HG03558 (cell line): ENCODE measurements at regions not wholly inside any gene's neighbourhood (a gene's known extent, or its start where the extent isn't known, plus 50 kb on each side); places are given as distances from the start of the nearest gene placed in this dataset.
"Not testable (repeated sequence)": the region's sequence is repeated elsewhere in the genome, so short reads cannot be mapped to it uniquely, and the experiment has no call there.

Source experiments
- ATAC-seq: cut with Tn5 transposase; IDR thresholded peaks from one replicate; pipeline ENCODE4 v1.9.1; 2021; ENCODE audit warnings: moderate number of reproducible peaks; ENCODE audit not compliant: unreplicated experiment; ENCODE audit errors: extremely low read depth

DNA sequence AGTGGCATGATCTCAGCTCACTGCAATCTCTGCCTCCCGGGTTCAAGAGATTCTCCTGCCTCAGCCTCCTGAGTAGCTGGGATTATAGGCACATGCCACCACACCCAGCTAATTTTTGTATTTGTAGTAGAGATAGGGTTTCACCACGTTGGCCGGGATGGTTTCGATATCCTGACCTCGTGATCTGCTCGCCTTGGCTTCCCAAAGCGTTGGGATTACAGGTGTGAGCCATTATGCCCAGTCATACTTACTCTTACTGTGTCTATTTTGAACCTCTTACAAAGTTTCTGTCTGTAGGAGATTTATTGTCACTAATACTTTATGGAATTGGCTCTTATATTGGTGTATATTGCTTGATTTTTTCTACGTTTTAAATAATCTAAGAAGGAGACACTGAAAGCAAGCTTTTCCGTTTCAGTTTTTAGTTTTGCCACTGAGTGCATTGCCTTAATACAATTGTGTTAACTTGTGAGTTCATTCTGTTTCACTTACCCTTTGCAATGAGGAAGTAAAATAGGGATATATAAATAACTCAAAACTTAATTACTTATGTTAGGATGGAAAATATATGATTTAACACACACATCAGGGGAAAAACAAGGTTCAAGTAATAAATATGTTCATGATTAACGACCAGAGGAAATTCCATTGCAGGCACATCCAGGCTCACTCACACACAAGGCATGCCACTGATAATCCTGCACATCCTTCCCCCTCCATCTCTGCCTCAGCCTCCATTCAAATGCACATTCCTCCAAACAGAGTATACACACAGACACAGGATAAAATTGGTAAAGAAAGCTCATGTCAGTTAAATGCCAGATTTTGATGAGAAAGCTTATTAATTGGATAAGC lies 279.3 kb upstream of the RASGRP1 start:
- ATAC-seq = no peak

DNA sequence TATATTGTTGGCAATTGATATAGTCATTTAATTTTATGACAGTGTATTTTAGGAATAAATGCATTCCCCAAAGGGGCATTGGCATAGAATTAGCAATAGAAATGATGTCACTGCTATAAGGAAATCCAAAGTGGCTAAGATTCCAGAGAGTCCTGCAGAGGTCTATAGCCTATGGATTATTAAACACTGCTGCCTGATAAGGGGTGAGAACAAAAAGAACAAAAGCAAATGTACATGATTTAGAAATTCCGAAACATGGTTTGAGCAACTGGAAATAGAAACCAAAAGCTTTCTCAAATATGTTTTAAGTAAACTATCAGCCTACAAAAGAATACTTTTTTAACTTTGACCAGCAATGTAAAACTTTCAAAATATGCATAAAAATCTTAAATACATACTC lies 280.1 kb upstream of the RASGRP1 start:
- no peak for ATAC-seq

DNA sequence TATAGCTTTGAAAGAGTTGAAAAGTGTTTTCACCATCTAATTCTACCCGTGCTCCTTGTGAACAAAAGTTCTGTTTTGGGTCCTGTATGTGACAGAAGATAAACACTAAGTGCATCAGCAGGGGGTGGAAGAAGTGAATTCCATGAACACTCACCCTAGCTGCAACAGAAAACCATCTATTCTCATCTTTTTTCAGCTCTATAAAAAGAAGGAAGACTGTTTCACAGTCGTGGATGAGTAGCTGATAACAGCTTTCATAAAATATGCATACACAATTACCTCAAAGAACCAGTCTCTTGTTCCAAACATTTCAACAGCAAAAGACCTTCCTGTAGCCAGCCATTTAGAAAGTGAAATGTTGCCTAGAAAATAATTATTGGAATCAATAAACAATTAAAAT lies 281.7 kb upstream of the RASGRP1 start:
- ATAC-seq = no peak

DNA sequence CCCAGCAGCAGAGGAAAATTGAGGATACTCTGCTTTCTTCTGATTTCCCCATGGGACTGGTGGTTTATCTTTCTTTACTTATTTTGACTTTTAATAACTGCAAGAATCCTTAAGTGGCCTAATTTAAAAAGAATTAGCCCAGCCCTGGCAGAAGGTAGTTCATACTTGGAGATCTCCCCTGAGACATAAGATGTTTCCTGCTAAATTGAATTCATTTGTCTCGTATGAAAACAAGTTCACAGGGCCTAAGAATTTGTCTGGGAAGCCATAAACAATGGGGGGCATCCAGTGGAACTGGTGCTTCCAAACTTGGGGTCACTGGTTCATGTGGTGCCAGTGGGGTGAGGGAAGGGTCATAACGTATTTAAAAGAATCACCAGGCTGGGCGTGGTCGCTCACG lies 283.1 kb upstream of the RASGRP1 start:
- no peak for ATAC-seq

DNA sequence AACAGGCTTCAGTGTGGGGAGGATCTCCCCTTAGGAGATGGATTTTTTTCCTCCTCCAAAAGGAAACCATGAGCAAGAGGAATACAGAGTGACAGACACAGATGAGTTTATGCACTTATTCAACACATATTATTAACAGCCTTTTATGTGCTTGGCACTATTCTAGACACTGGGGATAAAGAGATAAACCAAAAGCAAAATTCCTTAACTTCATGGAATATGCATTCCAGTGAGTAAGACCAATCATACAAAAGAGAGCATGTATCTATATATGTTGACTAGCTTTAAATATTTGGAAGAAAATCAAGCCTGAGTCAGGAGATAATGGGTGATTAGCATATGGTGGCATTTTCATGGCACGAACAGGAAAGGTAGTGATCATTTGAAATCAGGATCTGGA lies 284.4 kb upstream of the RASGRP1 start:
- ATAC-seq = no peak

DNA sequence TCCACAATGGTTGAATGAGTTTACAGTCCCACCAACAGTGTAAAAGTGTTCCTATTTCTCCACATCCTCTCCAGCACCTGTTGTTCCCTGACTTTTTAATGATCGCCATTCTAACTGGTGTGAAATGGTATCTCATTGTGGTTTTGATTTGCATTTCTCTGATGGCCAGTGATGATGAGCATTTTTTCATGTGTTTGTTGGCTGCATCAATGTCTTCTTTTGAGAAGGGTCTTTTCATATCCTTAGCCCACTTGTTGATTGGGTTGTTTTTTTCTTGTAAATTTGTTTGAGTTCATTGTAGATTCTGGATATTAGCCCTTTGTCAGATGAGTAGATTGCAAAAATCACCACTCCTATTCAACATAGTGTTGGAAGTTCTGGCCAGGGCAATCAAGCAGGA lies 287.6 kb upstream of the RASGRP1 start:
- ATAC-seq = not testable (repeated sequence)

DNA sequence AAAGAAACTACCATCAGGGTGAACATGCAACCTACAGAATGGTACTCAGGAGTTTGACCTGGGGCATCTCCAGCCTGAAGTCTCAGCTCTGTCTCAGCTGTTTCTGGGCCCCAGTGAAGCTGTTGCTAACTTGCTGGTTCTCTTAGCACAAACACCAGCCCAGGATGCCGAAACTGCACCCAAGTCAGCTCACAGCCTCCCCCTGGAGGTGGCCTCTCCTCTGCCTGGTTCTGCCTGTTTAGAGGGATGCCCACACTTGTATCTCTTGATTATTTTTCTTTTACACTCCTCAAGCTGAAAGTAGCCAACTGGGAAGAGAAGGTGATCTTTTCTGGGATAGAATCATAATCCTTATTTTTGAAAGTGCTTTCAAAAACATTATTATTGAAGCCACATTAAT lies 289.0 kb upstream of the RASGRP1 start:
- ATAC-seq = no peak

DNA sequence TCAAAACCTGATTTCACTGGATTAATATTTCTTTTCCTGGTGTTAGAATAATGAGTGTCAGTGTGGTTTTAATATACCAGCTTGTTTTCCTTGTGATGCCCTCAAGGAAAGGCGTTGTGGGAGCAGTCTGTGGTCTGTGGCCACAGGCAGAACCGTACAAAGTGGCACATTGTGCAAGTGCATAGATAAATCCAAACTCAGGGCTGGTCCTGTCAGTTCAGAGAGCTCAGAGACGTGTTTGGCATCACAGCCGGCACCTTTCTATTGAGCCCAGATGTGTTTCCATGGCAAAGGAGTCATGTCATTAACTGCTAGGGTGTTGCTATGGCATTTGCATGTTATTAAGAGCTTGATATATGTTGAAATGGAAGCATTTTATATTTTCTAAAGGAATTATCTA lies 289.9 kb upstream of the RASGRP1 start:
- no peak for ATAC-seq

DNA sequence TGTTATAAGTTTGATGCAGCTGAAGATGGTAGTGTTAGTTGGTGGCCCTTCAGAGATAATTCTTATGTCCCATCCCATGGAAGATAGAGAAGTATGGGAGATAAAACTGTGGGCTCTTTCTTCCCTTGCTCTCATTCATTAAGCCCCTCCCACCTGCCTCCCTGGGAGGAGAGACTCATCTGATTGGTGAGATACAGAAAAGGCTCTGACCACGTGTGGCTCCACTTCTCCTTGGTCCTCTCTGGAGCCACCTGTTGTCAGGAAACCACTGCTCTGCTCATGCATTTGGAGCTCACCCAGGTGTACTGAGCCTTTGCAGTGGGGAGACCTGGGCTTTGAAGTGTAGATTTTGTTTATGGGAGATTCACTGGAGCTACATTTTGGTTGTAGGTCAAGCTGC lies 293.2 kb upstream of the RASGRP1 start:
- ATAC-seq = no peak

DNA sequence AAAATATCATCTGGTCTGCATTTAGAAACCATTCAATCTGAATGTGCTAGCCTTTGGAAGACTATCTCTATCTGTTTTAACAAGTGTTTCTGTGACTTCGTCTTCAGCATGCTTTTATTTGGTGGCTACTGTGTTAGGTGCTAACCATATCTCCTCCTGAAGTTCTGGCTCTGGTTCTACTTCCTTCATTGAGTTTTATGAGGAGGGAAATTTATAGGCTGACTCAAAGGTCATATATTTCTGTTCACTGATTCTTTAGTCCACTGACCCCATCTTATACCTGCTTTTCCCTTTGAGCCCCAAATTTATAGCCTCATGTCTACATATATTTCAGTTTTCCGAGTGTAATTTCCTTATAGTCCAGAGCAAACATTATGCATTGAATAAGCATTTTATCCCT lies 295.0 kb upstream of the RASGRP1 start:
- ATAC-seq = no peak

DNA sequence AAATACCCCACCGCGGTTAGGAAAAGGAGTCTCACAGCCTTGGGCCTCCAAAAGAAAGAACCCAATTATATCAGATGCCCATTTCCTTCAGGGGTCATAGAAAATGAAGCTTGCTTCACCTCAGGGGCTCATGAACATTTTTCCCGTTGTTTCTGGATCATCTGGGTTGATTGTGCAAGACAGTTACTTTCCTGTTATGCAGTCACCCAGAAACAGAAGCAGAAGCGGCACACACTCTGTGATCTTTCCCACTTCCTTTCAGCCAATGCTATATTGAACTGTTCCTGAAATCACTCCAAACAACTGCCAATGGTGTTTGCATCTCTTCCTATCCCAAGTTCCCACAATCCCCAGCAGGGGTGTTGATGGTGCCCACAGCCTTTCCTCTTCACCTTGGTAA lies 295.6 kb upstream of the RASGRP1 start:
- no peak for ATAC-seq

DNA sequence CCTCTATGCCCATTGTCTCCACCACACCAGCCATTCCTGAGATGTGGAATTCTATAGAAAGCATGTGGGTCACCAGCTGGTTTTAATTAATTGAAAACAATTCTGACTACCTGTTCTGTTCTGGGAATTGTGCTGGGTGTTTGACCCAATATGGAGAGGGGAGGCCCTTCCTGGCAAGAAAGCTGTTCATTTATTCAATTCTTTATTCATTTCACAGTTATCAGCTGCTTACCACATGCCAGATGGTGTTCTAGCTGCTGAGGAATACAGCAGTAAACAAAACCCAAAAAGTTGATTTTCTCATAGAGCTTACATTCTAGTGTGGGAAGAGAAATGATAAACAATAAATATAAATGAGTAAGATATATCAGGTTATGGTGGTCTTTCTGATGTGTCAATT lies 296.1 kb upstream of the RASGRP1 start:
- no peak for ATAC-seq

DNA sequence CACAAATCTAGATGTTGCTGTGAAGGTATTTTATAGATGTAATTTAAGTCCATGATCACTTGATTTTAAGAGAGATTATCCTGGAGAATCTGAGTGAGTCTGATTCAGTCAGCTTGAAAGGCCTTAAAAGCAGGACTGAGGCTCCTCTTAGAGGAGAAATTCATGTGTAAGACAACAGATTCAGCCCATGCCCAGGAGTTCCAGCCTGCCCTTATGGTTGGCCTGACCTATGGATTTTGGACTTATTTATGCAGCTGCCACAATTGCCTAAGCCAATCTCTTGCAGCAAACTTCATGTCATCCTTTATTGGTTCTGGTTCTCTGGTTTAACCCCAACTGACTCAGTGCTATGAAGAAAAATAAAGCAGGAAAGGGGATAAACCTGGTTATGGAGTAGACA lies 296.5 kb upstream of the RASGRP1 start:
- no peak for ATAC-seq

DNA sequence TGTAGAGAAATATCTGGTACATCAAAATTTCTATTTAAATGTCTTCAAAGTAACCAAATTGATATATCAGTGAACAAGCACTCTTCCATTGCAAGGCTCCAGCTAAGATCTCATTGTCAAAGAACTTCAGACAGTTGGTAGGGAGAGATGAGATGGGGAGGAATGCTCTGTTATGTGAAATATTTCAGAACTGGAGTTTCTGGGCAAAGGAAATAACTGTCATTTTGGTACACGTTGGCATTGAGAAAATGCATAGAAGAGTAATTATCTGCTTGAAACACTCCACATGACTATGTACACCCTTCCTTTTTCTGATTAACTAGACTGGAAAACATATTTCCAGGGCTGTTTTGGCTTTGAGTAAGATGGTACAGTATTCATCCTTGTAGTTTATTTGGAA lies 297.5 kb upstream of the RASGRP1 start:
- no peak for ATAC-seq

DNA sequence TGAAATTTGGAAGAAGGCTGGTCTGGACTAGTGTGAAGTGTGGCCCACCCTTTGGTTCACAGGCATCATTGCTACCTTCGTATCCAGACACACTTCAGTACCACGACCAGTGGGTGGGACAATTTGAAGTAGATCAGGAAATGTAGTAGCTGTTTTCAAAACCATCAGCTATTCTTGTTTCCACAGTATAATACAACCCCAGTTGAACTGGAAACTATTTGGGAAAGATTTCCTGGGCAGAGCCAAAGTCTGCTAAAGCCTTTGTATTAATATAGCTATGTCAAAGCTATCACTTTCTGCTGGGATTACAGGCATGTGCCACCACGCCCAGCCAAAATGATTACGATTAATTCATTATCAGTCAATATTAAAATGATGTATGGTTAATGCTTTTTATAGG lies 298.8 kb upstream of the RASGRP1 start:
- ATAC-seq = no peak

DNA sequence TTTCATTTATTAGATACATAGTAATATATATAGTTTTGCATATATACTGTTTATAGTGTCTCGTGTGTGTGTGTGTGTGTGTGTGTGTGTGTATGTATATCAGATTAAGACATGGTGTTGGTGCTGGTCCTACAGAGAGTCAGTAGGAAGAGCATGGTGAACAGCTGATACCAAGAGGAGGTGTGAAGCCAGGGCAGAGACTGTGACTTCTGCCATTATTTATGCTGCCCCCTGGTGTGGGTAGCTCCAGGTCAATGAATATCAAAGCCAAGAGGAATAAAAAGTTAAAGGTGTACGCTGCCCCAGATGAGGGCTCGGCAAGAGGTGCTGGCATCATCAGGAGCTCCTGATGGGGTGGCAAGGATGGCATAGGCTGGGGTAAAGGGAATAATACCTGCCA lies 299.5 kb upstream of the RASGRP1 start:
- ATAC-seq = no peak

DNA sequence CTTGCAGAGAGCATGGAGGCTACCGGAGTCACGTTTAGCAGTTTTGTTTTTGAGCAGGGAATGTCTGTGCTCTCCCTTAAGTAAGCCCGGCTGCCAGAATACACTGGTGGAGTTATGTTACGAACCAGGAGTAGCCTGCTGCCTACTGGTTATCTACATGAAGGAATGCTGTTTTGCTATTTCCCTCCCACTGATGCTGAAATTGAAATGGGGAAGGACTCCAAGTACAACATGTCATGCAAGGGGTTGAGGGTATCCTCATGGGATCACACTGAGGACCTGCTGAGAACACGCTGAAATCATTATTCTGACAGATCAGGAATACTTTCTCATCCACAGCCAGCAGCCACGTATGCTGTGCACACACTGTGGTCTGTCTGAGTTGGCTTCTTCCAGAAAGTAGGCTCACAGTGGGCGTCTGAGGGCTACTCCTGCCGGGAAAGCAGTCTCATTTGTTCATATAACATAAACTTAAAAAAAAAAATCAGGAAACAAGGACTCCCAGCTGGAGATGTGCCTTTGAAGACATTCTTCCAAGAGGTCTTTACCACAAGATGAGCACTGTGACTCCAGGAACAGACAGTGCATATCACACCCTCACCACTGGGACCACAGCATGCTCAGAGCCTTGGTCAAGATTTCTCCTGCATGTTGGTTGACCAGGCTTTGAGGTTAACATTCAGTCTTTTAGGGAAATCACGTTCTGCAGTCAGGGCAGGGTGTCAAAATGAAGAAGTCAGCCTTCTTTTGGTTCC lies 300.4 kb upstream of the RASGRP1 start:
- no peak for ATAC-seq

DNA sequence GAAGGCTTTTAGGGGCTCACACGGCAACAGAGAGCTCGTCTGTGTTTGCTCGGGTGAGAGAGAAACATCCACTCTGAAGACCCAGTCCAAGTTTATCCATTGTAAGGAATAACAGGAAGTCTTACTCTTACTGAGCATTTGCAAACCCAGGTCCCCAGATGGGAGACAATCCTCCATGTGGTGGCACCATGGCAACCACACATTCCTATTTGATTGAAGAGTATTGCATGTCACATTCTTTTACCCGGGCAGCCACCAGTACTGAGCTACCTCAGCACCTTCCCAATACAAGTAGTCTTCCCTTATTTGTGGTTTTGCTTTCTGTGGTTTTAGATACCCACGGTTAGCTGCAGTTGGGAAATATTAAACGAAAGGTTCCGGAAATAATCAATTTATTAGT lies 302.9 kb upstream of the RASGRP1 start:
- no peak for ATAC-seq

DNA sequence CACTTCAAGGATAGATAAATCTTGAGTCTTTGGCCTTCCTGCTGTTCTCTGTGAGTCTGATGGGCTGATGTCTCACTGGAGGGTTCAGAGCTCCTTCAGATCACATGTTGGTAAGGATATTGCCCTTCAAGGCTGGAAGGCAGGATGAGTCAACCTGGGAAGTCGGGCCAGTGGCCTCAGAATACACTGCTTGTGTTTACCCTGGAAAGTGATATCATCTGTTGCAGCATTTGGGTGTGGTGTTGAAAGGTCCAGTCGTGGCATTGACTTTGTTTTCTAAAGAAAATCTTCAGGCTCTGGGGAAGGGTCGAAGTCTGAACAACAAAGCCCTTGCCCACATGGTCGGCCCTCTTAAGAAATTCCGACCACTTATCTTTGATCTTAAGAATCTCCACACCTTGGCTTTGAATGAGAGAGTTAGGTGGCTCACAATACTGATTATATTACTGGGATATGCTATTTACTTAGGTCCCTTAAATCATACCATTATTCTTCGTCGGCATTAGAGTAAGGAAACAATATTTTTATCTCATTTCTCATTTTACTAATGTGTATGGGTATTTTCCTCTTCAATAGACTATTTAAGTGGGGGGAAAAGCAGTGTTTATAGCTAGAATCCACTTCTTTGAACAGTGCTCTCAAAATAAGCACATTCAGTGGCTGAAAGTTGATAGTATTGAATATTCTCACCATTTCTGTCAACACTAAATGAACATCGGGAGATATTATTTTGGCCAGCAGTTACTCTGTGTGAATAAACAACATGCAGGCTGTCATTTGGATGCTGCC lies 303.9 kb upstream of the RASGRP1 start:
- no peak for ATAC-seq

DNA sequence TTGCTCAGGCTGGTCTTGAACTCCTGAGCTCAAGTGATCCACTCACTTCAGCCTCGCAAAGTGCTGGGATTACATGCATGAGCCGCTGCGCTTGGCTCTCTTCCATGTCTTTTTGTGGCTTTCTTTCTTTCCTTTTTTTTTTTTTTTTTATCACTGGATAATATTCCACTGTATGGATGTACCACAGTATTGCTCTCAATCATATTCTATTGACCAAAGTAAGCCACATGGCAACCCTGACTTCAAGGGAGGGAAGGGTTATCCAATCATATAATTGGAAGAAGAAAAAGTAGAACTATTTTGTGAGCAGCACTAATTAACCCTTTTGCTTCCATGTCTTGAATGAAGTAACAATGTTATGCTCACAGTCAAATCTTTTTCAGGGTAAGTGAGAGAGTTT lies 307.0 kb upstream of the RASGRP1 start:
- no peak for ATAC-seq

DNA sequence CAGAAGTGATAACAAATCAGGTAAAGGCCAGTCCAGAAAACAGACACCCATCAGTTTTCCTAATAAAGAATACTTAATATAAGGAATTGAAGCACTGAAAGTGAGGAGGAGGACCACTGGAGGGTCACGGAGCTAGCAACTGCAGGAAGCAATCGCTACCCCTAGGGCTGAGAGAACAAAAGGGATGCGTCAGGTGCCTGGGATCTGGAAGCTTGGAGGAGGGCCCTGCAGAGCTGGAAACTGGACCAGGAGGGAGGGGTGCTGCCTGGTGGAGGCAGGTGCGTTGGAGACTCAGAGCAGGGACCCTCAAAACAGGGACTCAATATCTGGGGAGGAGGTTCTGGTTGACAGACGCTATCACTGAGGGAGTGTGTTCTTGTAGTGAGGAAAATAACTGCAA lies 308.1 kb upstream of the RASGRP1 start:
- ATAC-seq = no peak
